Suprapubic skin (tissue), 3 donors: ENCODE measurements at regions not wholly inside any gene's neighbourhood (a gene's known extent, or its start where the extent isn't known, plus 50 kb on each side); places are given as distances from the start of the nearest gene placed in this dataset.

Source experiments
- POLR2A ChIP-seq, 2 donors: fragments of 450-650 bp; IDR thresholded peaks; one replicate each; pipeline ENCODE4 v1.6.1; 2017; ENCODE audit warnings: antibody characterized with exemption in 2 of 2, mild to moderate bottlenecking in 2 of 2, moderate library complexity in 2 of 2
- TF ChIP-seq, protein P1 (sequence below), 2 donors: fragments of 200-600 bp in 1 of 2; fragments of 450-650 bp in 1 of 2; sonication (generic) in 1 of 2; IDR thresholded peaks; one replicate each; pipeline ENCODE4 v1.5.1; 2016 to 2019; ENCODE audit warnings: antibody characterized with exemption in 2 of 2, mild to moderate bottlenecking in 1 of 2, moderate library complexity in 1 of 2

DNA sequence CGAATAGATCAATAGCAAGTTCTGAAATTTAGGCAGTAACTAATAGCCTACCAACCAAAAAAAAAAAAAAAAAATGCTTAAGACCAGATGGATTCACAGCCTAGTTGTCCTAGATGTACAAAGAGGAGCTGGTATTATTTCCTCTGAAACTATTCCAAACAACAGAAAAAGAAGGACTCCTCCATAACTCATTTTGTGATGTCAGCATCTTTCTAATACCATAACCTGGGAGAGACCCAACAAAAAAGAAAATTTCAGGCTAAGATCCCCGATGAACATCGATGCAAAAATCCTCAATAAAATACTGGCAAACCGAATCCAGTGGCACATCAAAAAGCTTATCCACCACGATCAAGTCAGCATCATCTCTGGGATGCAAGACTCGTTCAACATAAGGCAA lies 1557.9 kb downstream of the C4orf33 start:
- TF ChIP-seq, protein P1, sequence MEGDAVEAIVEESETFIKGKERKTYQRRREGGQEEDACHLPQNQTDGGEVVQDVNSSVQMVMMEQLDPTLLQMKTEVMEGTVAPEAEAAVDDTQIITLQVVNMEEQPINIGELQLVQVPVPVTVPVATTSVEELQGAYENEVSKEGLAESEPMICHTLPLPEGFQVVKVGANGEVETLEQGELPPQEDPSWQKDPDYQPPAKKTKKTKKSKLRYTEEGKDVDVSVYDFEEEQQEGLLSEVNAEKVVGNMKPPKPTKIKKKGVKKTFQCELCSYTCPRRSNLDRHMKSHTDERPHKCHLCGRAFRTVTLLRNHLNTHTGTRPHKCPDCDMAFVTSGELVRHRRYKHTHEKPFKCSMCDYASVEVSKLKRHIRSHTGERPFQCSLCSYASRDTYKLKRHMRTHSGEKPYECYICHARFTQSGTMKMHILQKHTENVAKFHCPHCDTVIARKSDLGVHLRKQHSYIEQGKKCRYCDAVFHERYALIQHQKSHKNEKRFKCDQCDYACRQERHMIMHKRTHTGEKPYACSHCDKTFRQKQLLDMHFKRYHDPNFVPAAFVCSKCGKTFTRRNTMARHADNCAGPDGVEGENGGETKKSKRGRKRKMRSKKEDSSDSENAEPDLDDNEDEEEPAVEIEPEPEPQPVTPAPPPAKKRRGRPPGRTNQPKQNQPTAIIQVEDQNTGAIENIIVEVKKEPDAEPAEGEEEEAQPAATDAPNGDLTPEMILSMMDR (IDR thresholded peaks at IDR 0.05): no peak
- TF ChIP-seq POLR2A (IDR thresholded peaks at IDR 0.05): no peak
